ENCODE measurements at regions not wholly inside any gene's neighbourhood (a gene's known extent, or its start where the extent isn't known, plus 50 kb on each side); places are given as distances from the start of the nearest gene placed in this dataset.

GRCh38 chr4:81771721-81772120 lies 300.0 kb upstream of the RASGEF1B start:
- Histone ChIP-seq H4K5ac (ENCODE audit: insufficient read length, low read depth, low read length) (no peak overlapping the region), H3K4me1 (replicated peaks in 1 of 4; ENCODE audit: control insufficient read depth in 3 of 4, insufficient read depth in 4 of 4, low read length in 3 of 4) (no peaks in the 10 kb centered on the region), H2BK120ac (replicated peaks; ENCODE audit: low read depth, low read length) (no peak overlapping the region), H3K4me3 (ENCODE audit: extremely low read depth in 1 of 4, insufficient read depth in 2 of 4, low read depth in 3 of 4, low read length in 4 of 4) (no peak overlapping the region), H3K36me3 (ENCODE audit: control insufficient read depth in 2 of 4, insufficient read depth in 4 of 4, low read length in 3 of 4) (no peaks in the 10 kb centered on the region), H3K4me2 (ENCODE audit: insufficient read depth in 1 of 2, low read depth in 2 of 2, low read length in 2 of 2) (no peak overlapping the region), H2BK15ac (ENCODE audit: low read length) (no peak overlapping the region), H3K23me2 (ENCODE audit: low read depth, low read length) (no peaks in the 10 kb centered on the region), H3K9me3 (ENCODE audit: insufficient read depth in 2 of 2, low read depth in 1 of 2, low read length in 1 of 2) (no peaks in the 10 kb centered on the region), H3K9ac (replicated peaks in 1 of 4; ENCODE audit: extremely low read depth in 1 of 4, low read depth in 3 of 4, low read length in 3 of 4) (no peak overlapping the region), H3K4ac (replicated peaks; ENCODE audit: insufficient read length, low read depth, low read length) (no peak overlapping the region), H3K14ac (ENCODE audit: insufficient read length) (no peak overlapping the region), H3K18ac (ENCODE audit: extremely low read depth, low read length) (no peak overlapping the region), H2AFZ (ENCODE audit: low read length) (no peak overlapping the region), H2AK5ac (ENCODE audit: low read depth, low read length) (no peak overlapping the region), H3K27ac (ENCODE audit: low read depth, low read length) (no peak overlapping the region), H3K23ac (ENCODE audit: insufficient read length) (no peak overlapping the region), H4K20me1 (replicated peaks in 1 of 2; ENCODE audit: control insufficient read depth in 1 of 2, insufficient read depth in 2 of 2, low read length in 2 of 2) (no peaks in the 10 kb centered on the region), H4K91ac (replicated peaks; ENCODE audit: insufficient read length, low read length) (no peak overlapping the region), H3K79me2 (ENCODE audit: control insufficient read depth in 1 of 2, insufficient read depth in 2 of 2, low read length in 2 of 2) (no peaks in the 10 kb centered on the region), H2BK20ac (ENCODE audit: low read length) (no peak overlapping the region), H4K8ac (ENCODE audit: extremely low read depth, insufficient read depth, low read length) (no peak overlapping the region), H3K79me1 (ENCODE audit: low read depth, low read length) (no peaks in the 10 kb centered on the region), H3K27me3 (replicated peaks in 1 of 4; ENCODE audit: control insufficient read depth in 3 of 4, extremely low read depth in 1 of 4, insufficient read depth in 3 of 4, low read length in 3 of 4) (no peaks in the 10 kb centered on the region), H2BK5ac (ENCODE audit: low read depth, low read length) (no peak overlapping the region), H3K56ac (replicated peaks; ENCODE audit: insufficient read length, low read depth, low read length) (no peak overlapping the region), H2BK12ac (ENCODE audit: low read depth, low read length) (no peak overlapping the region)
- no peak for DNase-seq (ENCODE audit: low read depth in 1 of 2, low spot score in 2 of 2)
- ChIA-PET POLR2A (ENCODE audit: partially characterized antibody) (no interaction called here), CTCF (ENCODE audit: partially characterized antibody) (interaction anchor here (0.6 kb wide), 1 partner anchor 14 kb away, joined by 3 read pairs; no protein-coding TSS in a partner anchor)
- WGBS, 2 experiments (ENCODE audit: extremely low coverage in 1 of 2, insufficient coverage in 1 of 2, insufficient read length in 1 of 2, insufficient replicate concordance in 2 of 2, low coverage in 1 of 2, low lambda C conversion rate in 2 of 2, missing lambda C conversion rate in 1 of 2): 92% methylated on average over 1 of the region's 1 CpG; no CpG with 5 or more reads in 1 of the 2 experiments
- no peak for FAIRE-seq
- TF ChIP-seq PHF8 (conservative IDR thresholded peaks at IDR 0.05; ENCODE audit: low read depth, low read length): no peak
- TF ChIP-seq POLR2A (IDR thresholded peaks at IDR 0.05; ENCODE audit: control extremely low read depth in 1 of 2, low read depth in 2 of 2, low read length in 2 of 2): no peak

Measured in H1 (cell line).